ENCODE measurements at regions not wholly inside any gene's neighbourhood (a gene's known extent, or its start where the extent isn't known, plus 50 kb on each side); places are given as distances from the start of the nearest gene placed in this dataset.
"Not testable (repeated sequence)": the region's sequence is repeated elsewhere in the genome, so short reads cannot be mapped to it uniquely, and the experiment has no call there.

- no peak overlapping the region for H3K4me3 ChIP-seq (ENCODE audit: low read length)
- CTCF ChIA-PET, result no interaction called here
- no peaks in the 10 kb centered on the region for H3K36me3 ChIP-seq (ENCODE audit: insufficient read depth, low read length)
- H3K4me1 ChIP-seq (ENCODE audit: insufficient read depth, low read length), result no peaks in the 10 kb centered on the region
- peaks cover 0 to 9% (median 0%) of the 10 kb centered on the region in 5 donors for H3K9me3 Mint-ChIP-seq
- H3K27me3 ChIP-seq (ENCODE audit: insufficient read depth, low read length, poor library complexity, severe bottlenecking), result no peaks in the 10 kb centered on the region
- no peaks in the 10 kb centered on the region for H3K4me1 Mint-ChIP-seq
- H3K27me3 Mint-ChIP-seq, result no peaks in the 10 kb centered on the region
- H3K9me3 ChIP-seq (ENCODE audit: low read length), result no peaks in the 10 kb centered on the region
- POLR2A ChIA-PET, result no interaction called here
- no peak for DNase-seq
- H3K4me3 Mint-ChIP-seq, result no peak overlapping the region
- H3K27ac ChIP-seq (ENCODE audit: low read depth, low read length), result no peak overlapping the region
- H3K36me3 Mint-ChIP-seq, result no peaks in the 10 kb centered on the region
- no peak overlapping the region for H3K27ac Mint-ChIP-seq
Observed at GRCh38 chr2:193153576-193153975, 958.8 kb upstream of the TMEFF2 start.

- H3K4me1 Mint-ChIP-seq; H3K4me3 Mint-ChIP-seq; DNase-seq; POLR2A ChIA-PET; H3K4me3 ChIP-seq (ENCODE audit: low read length); H3K36me3 Mint-ChIP-seq; H3K9me3 ChIP-seq (ENCODE audit: low read length); H3K27me3 ChIP-seq (ENCODE audit: insufficient read depth, low read length, poor library complexity, severe bottlenecking); H3K4me1 ChIP-seq (ENCODE audit: insufficient read depth, low read length); H3K9me3 Mint-ChIP-seq; H3K36me3 ChIP-seq (ENCODE audit: insufficient read depth, low read length); H3K27me3 Mint-ChIP-seq; H3K27ac ChIP-seq (ENCODE audit: low read depth, low read length); CTCF ChIA-PET; H3K27ac Mint-ChIP-seq: not testable (repeated sequence)
Observed at GRCh38 chr2:193142467-193142866, 947.7 kb upstream of the TMEFF2 start.

- H3K36me3 Mint-ChIP-seq, result no peaks in the 10 kb centered on the region
- ChIA-PET POLR2A (no interaction called here), CTCF (no interaction called here)
- no peaks in the 10 kb centered on the region for H3K36me3 ChIP-seq (ENCODE audit: insufficient read depth, low read length)
- no peaks in the 10 kb centered on the region for H3K27me3 Mint-ChIP-seq
- H3K27ac Mint-ChIP-seq, result no peak overlapping the region
- no peak overlapping the region for H3K4me3 Mint-ChIP-seq
- H3K4me1 Mint-ChIP-seq, result no peaks in the 10 kb centered on the region
- peaks cover 0 to 9% (median 0%) of the 10 kb centered on the region in 5 donors for H3K9me3 Mint-ChIP-seq
- DNase-seq, result no peak
- no peak overlapping the region for H3K27ac ChIP-seq (ENCODE audit: low read depth, low read length)
- no peaks in the 10 kb centered on the region for H3K4me1 ChIP-seq (ENCODE audit: insufficient read depth, low read length)
- no peaks in the 10 kb centered on the region for H3K27me3 ChIP-seq (ENCODE audit: insufficient read depth, low read length, poor library complexity, severe bottlenecking)
- H3K9me3 ChIP-seq (ENCODE audit: low read length), result no peaks in the 10 kb centered on the region
- no peak overlapping the region for H3K4me3 ChIP-seq (ENCODE audit: low read length)
Observed at GRCh38 chr2:193141998-193142397, 947.3 kb upstream of the TMEFF2 start.

GRCh38 chr2:193140895-193141294, 946.2 kb upstream of the TMEFF2 start:
- H3K4me1 Mint-ChIP-seq; H3K36me3 ChIP-seq (ENCODE audit: insufficient read depth, low read length); H3K4me1 ChIP-seq (ENCODE audit: insufficient read depth, low read length); DNase-seq; H3K27me3 ChIP-seq (ENCODE audit: insufficient read depth, low read length, poor library complexity, severe bottlenecking); H3K27ac ChIP-seq (ENCODE audit: low read depth, low read length); CTCF ChIA-PET; H3K9me3 ChIP-seq (ENCODE audit: low read length); H3K4me3 Mint-ChIP-seq; H3K27ac Mint-ChIP-seq; H3K36me3 Mint-ChIP-seq; H3K4me3 ChIP-seq (ENCODE audit: low read length); POLR2A ChIA-PET; H3K27me3 Mint-ChIP-seq: not testable (repeated sequence)
- H3K9me3 Mint-ChIP-seq, result peaks cover 0 to 12% (median 0%) of the 10 kb centered on the region in 5 donors

- Histone ChIP-seq H3K9me3 (ENCODE audit: low read length) (no peaks in the 10 kb centered on the region), H3K27ac (ENCODE audit: low read depth, low read length) (no peak overlapping the region), H3K4me3 (ENCODE audit: low read length) (no peak overlapping the region), H3K27me3 (ENCODE audit: insufficient read depth, low read length, poor library complexity, severe bottlenecking) (no peaks in the 10 kb centered on the region), H3K4me1 (ENCODE audit: insufficient read depth, low read length) (no peaks in the 10 kb centered on the region), H3K36me3 (ENCODE audit: insufficient read depth, low read length) (no peaks in the 10 kb centered on the region)
- ChIA-PET POLR2A (no interaction called here), CTCF (no interaction called here)
- H3K9me3 Mint-ChIP-seq, result peaks cover 0 to 9% (median 0%) of the 10 kb centered on the region in 5 donors
- no peaks in the 10 kb centered on the region for H3K4me1 Mint-ChIP-seq
- no peak overlapping the region for H3K4me3 Mint-ChIP-seq
- H3K27ac Mint-ChIP-seq, result no peak overlapping the region
- H3K27me3 Mint-ChIP-seq, result no peaks in the 10 kb centered on the region
- H3K36me3 Mint-ChIP-seq, result no peaks in the 10 kb centered on the region
- DNase-seq, result no peak
Observed at GRCh38 chr2:193124815-193125214, 930.1 kb upstream of the TMEFF2 start.

- no peak overlapping the region for H3K27ac Mint-ChIP-seq
- H3K4me1 Mint-ChIP-seq, result no peaks in the 10 kb centered on the region
- no peaks in the 10 kb centered on the region for H3K9me3 ChIP-seq (ENCODE audit: low read length)
- H3K27me3 ChIP-seq (ENCODE audit: insufficient read depth, low read length, poor library complexity, severe bottlenecking), result no peaks in the 10 kb centered on the region
- DNase-seq, result no peak
- H3K27ac ChIP-seq (ENCODE audit: low read depth, low read length), result no peak overlapping the region
- CTCF ChIA-PET, result no interaction called here
- POLR2A ChIA-PET, result no interaction called here
- H3K36me3 ChIP-seq (ENCODE audit: insufficient read depth, low read length), result no peaks in the 10 kb centered on the region
- H3K36me3 Mint-ChIP-seq, result no peaks in the 10 kb centered on the region
- no peaks in the 10 kb centered on the region for H3K27me3 Mint-ChIP-seq
- H3K4me3 Mint-ChIP-seq, result no peak overlapping the region
- peaks cover 0 to 12% (median 0%) of the 10 kb centered on the region in 5 donors for H3K9me3 Mint-ChIP-seq
- H3K4me1 ChIP-seq (ENCODE audit: insufficient read depth, low read length), result no peaks in the 10 kb centered on the region
- H3K4me3 ChIP-seq (ENCODE audit: low read length), result no peak overlapping the region
Observed at GRCh38 chr2:193114827-193115226, 920.1 kb upstream of the TMEFF2 start.

- H3K4me1 Mint-ChIP-seq, result no peaks in the 10 kb centered on the region
- no peak for DNase-seq
- no peaks in the 10 kb centered on the region for H3K27me3 ChIP-seq (ENCODE audit: insufficient read depth, low read length, poor library complexity, severe bottlenecking)
- no peak overlapping the region for H3K4me3 Mint-ChIP-seq
- CTCF ChIA-PET, result no interaction called here
- no peaks in the 10 kb centered on the region for H3K36me3 ChIP-seq (ENCODE audit: insufficient read depth, low read length)
- no peak overlapping the region for H3K4me3 ChIP-seq (ENCODE audit: low read length)
- POLR2A ChIA-PET, result no interaction called here
- no peaks in the 10 kb centered on the region for H3K27me3 Mint-ChIP-seq
- H3K9me3 Mint-ChIP-seq, result peaks cover 0 to 12% (median 0%) of the 10 kb centered on the region in 5 donors
- H3K27ac Mint-ChIP-seq, result no peak overlapping the region
- no peaks in the 10 kb centered on the region for H3K9me3 ChIP-seq (ENCODE audit: low read length)
- no peaks in the 10 kb centered on the region for H3K36me3 Mint-ChIP-seq
- no peaks in the 10 kb centered on the region for H3K4me1 ChIP-seq (ENCODE audit: insufficient read depth, low read length)
- H3K27ac ChIP-seq (ENCODE audit: low read depth, low read length), result no peak overlapping the region
Observed at GRCh38 chr2:193112986-193113385, 918.3 kb upstream of the TMEFF2 start.

GRCh38 chr2:193103064-193103463, 908.3 kb upstream of the TMEFF2 start:
- Mint-ChIP-seq H3K36me3 (no peaks in the 10 kb centered on the region), H3K9me3 (peaks cover 0 to 12% (median 0%) of the 10 kb centered on the region in 5 donors), H3K27me3 (peaks cover 0 to 1% of the 10 kb centered on the region in 2 donors), H3K4me3 (no peak overlapping the region), H3K4me1 (no peaks in the 10 kb centered on the region), H3K27ac (no peak overlapping the region)
- POLR2A ChIA-PET, result no interaction called here
- Histone ChIP-seq H3K9me3 (ENCODE audit: low read length) (no peaks in the 10 kb centered on the region), H3K4me1 (ENCODE audit: insufficient read depth, low read length) (no peaks in the 10 kb centered on the region), H3K4me3 (ENCODE audit: low read length) (no peak overlapping the region), H3K27ac (ENCODE audit: low read depth, low read length) (no peak overlapping the region), H3K27me3 (ENCODE audit: insufficient read depth, low read length, poor library complexity, severe bottlenecking) (no peaks in the 10 kb centered on the region), H3K36me3 (ENCODE audit: insufficient read depth, low read length) (no peaks in the 10 kb centered on the region)
- DNase-seq, result no peak
- CTCF ChIA-PET, result no interaction called here

- Histone ChIP-seq H3K4me3 (ENCODE audit: low read length) (no peak overlapping the region), H3K9me3 (ENCODE audit: low read length) (no peaks in the 10 kb centered on the region), H3K4me1 (ENCODE audit: insufficient read depth, low read length) (no peaks in the 10 kb centered on the region), H3K27ac (ENCODE audit: low read depth, low read length) (no peak overlapping the region), H3K36me3 (ENCODE audit: insufficient read depth, low read length) (no peaks in the 10 kb centered on the region), H3K27me3 (ENCODE audit: insufficient read depth, low read length, poor library complexity, severe bottlenecking) (no peaks in the 10 kb centered on the region)
- no peaks in the 10 kb centered on the region for H3K4me1 Mint-ChIP-seq
- peaks cover 0 to 1% of the 10 kb centered on the region in 2 donors for H3K27me3 Mint-ChIP-seq
- H3K36me3 Mint-ChIP-seq, result no peaks in the 10 kb centered on the region
- no peak overlapping the region for H3K4me3 Mint-ChIP-seq
- CTCF ChIA-PET, result no interaction called here
- no peak for DNase-seq
- POLR2A ChIA-PET, result no interaction called here
- H3K9me3 Mint-ChIP-seq, result peaks cover 0 to 12% (median 0%) of the 10 kb centered on the region in 5 donors
- H3K27ac Mint-ChIP-seq, result no peak overlapping the region
Observed at GRCh38 chr2:193101591-193101990, 906.9 kb upstream of the TMEFF2 start.
